NCI-H1436 treated with DMSO at 0.1 percent for 48 hours (cell line): ENCODE measurements at regions not wholly inside any gene's neighbourhood (a gene's known extent, or its start where the extent isn't known, plus 50 kb on each side); places are given as distances from the start of the nearest gene placed in this dataset.

Experiments
- DNase-seq: peaks from one replicate; lab custom pipeline; 2025; lab: John Stamatoyannopoulos, UW

DNA sequence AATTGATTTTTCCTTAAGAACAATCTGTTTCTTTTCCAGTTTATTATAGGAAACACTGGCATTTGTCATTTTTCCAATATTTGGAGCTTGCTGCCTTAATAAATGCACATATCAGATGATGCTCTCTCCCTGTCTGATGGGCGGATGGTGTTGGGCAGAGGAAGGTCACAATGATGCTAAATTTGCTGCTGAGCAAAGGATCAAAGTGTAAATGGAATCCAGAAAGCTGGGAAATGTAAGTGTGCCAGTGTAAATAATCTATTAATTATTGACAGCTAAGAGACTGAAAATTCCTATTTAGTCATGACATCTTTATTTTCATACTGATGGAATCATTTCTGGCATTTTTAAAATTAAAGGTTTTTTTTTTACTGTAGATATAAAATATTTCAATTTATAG is 243.2 kb downstream of the PTBP2 start:
- no peak for DNase-seq

DNA sequence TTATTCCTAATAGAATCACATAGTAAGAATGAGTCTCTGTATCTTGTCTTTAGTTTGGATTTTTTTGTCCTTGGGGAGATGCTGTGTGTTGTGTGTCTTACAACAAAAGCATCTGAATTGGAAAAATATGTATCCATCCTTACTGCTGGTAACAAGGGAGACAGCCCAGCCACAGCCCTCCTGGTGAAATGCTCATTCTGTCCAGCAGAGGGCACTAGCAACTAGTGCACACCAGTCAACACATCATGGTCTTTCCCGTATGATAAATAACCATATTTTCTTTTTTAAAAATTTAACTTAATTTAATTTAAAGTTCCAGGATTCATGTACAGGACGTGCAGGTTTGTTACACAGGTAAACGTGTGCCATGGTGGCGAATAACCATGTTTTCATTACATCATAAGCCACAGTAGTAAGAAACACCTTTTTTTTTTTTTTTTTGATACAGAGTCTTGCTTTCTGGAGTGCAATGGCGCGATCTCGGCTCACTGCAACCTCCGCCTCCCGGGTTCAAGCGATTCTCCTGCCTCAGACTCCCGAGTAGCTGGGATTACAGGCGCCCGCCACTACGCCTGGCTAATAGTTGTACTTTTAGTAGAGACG is 245.1 kb downstream of the PTBP2 start:
- no peak for DNase-seq

DNA sequence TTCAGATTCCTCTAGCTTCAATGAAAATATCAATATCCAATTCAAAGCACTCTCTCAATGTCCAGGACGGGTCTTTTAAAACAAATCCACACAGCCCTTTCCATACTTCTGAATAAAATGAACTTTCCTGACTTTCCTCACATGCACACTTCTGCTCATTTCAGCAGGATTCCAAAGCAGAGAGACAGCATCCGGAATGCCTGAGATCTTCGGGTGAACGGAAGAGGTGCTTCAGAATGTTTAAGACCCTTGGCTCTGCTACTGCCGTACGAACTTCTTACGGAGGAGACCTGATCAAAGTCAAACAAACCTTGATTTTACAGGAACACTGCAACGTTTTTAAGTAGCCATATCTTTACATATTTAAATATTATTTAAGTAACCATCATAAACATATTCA is 245.7 kb downstream of the PTBP2 start:
- no peak for DNase-seq

DNA sequence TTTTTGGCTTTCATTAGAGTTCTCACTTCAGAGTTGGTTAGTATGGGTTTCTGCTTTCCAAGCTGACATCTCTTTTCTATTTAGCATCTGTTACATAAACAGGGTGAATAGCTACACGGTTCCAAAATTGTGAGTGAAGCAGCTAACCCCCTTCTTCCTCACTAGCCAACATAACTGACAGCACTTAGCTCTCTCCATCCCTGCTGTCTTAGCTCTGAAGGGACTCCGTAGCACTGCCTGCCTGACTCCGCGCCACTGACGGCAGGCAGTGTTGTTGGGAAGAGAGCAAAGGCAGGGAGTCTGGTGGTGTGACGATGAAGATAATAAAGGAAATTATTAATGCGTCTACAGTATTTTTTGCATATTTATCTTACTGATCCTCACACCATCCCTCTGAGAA is 247.0 kb downstream of the PTBP2 start:
- DNase-seq, result no peak

DNA sequence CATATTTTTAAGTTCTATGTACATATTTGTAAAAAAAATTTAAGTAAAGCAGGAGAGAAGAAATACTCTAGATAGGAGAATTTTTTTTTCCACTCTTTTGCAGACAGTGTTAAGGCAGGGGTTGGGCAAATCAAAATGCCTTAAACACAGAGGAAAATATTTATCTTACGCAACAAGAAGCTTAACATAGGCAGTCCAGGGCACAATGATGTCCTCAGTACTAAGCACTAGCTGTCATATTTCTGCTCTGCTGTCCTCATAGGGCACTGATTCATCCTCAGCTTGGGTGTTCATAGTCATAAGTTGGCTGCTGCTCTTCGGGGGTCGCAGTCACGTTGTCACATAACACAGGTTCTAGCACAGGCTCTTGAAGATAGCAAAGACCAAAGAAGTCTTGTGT is 247.4 kb downstream of the PTBP2 start:
- DNase-seq, result no peak

DNA sequence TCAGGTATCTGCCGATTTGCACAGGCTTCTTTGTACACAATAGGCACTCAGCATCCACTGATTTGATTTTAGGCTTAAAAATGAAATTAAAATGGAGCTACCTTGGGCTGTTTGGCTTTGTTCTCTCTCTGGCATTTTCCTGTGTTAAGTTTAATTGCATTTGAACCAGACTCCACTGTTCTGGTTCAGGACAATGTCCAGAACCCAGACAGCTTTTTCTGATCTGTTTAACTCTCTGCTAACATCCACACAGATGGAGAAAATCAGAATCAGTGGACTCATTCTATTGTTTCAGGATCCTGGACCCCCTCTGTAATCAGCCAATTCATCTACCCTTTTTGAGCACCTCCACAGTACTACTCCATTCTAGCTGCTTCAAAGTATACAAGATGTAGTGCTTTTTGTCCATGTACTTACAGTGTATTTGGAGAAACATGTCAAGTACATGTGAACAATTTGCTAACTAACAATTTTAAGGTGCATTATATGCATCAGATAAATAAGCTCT is 248.1 kb downstream of the PTBP2 start:
- DNase-seq, result no peak

DNA sequence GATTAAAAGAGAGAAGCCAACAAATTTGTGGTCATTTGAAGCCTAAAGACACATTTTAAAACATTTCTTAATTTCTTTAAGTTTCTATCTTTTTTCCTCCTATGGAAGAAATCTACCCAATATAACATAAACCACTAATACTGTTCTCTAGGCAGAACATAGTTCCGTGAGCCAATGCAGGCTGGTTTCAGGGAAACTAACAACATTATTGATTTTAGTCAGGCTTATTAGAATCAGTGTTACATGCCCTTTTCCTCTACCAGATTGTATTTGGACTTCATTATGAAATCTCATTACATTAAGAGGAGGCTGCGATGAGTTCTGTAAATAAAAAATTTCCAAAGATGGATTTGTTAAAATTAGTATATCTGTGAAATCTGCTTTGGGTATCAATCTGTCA is 249.9 kb downstream of the PTBP2 start:
- DNase-seq, result no peak

DNA sequence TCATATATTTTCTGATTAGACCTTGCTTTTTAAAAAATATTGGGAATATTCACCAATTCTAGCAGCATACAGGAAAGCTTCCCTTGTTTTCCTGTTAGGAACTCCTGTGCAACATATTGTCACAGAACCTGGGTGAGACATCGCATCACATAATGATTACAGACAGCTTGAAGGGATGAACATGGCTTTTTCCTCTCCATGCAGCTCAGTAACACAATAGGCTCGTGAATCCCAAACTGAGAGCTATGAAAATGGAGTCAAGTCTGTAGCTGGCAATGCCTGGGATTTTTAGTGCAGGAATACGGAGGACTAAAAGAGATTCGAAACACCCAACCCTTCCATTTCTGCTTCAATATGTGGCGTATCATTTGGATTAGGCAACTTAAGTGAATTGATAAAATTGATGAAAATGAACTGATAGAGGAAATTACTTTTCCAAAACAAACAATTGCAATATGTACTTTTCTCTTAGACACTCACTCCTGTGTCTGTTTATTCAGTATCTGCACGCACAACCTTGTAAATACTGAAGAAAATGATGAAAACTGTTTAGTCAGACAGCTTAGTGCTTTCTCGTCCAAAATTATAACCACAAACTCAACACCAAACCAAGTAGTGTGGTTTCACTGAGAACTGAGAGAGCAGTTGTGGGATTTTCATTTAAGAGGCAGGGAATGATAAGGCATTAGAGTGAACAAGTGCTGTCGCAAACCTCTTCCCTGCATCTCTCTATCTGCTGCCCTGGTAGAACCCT is 250.4 kb downstream of the PTBP2 start:
- DNase-seq, result no peak

DNA sequence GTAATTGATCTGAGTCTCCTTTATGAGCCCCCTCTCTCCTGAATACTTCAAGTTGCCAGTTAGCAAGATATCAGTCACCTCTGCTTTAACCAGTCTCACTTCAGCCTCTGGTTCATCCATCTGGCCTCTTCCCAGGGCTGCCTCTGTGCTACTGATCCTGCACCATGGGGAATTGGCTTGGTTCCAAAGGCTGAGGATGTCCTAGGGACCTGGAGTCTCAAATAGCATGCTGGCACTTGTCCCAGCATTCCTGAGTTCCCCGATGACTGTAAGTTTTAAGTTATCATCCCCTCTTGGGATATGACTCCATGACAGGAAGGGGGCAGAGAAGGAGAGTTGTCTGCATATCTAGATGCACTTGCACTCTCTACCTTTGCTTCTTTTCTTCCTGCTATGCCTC is 252.0 kb downstream of the PTBP2 start:
- no peak for DNase-seq

DNA sequence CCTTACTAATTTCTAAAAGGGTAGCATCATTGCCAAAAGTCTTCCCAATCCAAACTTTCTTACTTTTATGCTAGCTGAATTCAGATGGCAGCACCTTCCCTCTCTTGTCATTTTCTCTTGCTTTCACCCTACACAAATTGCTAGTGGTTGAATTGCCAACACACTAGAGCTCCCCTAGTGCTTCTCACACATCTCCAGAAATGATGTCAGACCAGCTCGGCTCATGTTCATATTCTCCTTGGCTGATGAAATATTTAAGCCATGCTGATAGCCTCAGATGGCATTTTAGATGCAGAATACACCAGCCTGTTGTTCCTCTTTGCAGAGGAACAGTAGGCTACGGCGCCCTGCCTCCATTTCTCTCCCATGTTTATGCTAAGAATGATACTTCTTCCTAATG is 256.9 kb downstream of the PTBP2 start:
- no peak for DNase-seq

DNA sequence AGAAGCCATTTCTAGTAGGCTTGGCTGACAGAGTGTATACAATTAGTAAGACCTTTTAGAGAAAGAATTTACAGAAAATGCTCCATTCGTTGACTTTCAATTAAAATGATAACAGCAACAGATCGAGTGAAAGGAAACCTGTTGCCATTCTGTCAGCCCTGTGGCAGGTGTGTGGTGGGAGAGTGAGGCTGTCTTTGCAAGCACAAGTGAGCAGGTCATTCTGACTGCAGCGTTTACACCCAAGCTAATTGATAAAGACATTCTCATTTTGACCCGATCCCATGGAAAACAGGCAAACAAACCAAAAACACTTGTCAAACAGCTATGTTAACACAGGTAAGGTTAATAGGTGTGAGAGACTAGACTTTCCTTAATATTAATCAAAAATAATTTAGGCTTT is 257.3 kb downstream of the PTBP2 start:
- no peak for DNase-seq

DNA sequence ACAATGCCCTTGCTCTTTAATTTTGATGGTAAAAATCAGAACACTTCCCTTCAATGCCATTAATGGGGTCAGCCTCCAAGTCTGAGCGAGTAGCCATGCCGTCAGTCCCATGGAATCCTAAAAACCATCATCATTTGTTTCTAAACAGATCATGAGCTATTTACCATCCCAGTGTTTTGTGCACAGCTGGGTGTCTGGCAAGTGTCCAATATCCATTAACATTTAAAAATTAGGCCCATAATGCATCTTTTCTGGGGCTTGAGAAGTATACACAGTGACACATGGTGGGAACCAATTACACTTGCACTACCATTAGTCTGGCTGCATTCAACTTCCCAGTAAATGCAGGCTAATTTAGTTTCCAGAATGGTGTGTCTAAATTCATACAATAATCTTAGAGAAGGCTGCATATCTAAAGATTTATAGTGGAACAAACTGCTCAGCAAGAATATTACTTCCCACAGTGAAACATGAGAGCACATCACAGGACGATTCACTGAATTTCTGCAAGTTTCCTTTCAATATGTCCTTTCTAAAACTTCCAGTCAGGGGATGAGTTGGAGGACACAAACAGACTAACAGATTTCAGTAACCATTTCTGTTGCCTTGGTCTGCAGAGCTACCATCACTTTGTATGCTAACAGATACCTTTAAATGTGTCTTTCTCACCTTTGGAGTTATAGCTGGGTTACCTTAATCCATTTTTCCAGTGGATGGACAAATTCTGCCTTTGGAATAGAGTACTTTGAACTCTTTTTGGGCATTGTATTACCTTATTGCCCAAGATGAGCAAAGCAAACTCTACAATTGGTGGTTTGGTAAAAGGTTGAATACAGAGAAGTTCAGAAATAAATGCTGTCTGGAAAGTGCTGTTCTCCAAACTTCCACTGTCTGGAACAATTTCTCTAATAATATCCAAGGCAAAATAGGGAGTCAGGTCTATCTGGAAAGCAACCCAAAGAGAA is 258.0 kb downstream of the PTBP2 start:
- DNase-seq, result peak; percentile 47

DNA sequence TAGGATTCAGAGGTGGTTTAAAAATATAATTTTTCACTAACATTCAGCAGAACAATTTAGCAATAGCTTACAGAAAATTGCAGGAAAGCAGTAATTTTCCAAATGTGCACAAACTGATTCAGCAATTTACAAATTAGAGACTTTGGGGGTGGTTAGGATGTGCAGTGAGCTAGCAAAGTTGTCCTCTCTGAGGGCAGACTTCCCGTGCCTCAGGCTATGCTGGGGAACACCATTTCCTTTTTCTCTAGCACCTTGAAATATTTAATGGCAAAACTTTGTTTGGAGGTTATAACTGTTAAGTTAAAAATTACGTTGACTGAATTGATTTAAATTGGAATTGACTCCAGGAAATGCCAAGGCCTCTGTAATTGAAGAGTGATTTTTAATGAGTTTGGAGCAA is 258.9 kb downstream of the PTBP2 start:
- DNase-seq, result no peak

DNA sequence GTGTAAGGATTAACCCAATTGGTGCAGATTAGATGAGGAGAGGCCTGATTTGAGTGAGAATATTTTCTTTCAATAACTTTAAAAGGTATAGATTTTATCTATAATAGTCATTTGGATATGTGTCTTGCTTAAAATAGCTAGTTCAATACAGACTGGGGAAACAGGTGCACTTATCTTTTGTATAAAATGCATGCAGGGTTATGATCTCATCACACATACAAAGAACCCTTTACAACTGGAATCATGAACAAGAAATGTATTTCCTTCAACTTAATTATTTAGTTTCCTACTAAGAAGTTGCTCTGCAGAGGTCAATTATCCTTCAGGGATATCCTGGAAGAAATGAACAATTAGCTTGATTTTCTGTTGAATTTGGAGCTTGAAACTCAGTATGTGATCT is 259.6 kb downstream of the PTBP2 start:
- DNase-seq, result no peak

DNA sequence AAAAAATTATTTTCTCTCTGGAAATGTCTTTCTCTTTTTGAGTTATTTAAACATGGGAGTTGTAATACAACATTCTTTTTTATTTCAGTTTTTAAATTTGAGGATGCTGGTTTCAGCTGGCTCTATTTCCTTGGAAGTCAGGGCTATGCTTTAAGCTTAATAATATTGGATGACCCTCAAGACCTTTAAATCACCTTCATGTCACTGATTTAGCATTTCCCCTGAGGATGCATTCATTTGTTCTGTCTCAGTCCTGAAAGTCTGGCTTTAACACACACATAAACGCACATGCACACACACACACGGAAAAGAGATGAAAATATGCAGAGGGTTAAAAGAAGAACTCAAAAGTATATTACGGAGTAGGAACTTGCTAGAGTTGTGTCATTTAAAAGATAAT is 260.5 kb downstream of the PTBP2 start:
- no peak for DNase-seq

DNA sequence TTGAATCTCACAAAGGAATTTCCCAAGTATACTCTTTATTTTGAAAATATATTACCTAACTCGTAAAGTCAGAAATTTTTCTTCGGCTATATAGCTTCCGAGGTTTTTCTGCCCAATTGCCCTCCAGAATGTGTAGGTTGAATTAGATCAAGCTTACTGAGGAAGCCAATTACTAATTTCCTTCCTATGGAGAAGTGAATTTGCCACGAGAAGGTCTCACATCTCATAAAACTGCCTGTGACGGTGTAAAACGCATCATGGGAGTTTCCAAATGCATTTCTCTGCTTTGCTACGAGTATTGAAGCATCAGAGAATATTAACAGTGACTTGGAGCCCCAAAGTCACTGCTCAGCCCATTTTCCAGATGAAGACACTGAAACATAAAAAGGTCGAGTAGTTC is 262.3 kb downstream of the PTBP2 start:
- no peak for DNase-seq

DNA sequence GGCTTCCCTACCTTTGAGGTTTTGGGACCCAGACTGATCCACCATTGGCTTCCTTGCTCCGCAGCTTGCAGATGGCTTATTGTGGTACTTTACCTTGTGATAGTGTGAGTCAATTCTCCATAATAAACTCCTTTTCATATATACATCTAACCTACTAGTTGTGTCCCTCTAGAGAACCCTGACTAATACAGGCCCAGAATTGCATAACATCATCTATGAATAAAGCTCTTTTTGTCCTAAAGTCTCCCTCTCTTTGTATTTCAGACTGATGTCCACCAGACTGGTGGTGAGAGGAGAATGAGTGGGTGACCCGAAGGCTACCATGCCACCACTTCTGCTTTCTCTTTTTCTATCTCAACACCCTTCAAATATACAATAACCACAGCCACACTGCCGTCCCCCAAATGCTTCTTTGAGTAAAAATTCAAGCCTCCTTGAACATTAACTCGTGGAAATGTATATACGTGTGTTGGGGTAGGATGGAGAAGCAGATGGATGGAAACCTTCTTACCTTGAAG is 265.7 kb downstream of the PTBP2 start:
- no peak for DNase-seq

DNA sequence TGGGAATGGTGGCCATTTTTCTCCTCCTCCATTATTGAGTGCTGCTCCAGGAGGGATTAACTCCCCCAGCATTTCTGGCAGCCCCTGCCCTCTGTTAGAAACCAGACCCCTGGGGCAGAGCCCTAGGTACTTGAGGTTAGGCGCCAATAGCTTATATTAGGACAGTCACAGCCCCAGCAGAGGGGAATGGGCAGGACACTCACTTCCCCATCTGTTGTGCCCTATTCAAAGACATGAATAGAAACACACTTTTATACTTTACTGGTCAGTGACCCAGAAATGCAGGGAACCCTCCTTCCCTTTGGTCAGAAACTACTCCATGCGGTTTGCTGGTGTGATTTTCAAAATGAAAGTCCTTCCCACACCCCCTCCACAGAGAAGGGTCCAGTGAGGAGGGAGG is 267.7 kb downstream of the PTBP2 start:
- DNase-seq, result no peak

DNA sequence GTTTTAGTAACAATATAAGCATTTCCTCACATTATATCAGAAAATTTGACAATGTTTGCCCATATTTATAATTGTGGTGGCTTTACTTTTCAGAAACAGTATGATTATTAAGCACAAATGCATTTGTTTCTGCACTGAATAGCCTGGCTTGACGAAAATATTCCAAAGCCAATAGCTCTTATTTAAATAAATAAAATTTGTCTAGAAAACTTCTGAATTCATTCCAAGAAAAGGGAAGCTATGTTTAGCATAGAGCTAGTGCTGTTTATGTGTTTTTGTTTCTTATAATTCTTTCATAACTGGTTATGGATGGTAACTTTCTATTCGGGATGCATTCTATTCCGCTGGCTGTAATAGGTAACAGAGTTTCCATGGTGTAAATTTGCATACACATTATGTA is 268.6 kb downstream of the PTBP2 start:
- DNase-seq, result no peak

DNA sequence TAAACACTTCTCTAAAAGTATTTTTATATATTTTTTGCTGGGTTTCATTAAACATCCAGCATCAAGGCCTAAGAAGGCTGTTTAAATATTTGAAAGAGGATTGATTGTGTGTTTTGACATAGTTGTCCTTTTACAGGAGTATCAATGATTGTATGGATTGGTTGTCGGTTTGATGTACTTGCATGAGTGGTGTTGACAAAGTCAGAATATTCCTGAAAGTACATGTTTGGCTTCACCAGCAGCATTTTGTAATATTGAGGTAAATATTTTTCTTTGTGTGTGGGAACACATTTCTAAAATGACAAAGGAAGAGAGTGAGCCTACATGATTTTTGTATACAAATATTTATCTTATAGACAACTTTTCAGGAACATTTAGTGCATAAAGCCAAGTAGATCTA is 269.7 kb downstream of the PTBP2 start:
- DNase-seq, result no peak

DNA sequence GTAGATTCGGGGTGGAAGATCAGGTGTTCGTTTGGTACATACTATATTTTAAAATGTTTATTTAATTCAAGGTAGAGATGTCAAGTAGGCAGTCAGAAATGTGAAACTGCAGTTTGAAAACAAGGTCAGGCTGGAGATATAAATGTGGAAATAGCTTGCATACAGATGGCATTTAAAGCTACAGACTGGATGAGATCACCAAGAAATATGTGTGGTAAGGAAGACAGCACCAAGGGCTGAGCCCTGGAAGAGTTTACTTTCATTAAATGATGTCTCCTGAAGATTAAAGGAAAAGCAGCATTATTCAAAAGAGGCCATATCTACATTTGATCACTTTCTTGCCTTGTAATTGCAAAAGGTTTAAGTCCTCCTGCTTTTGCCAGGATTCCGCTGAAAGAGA is 271.3 kb downstream of the PTBP2 start:
- DNase-seq, result no peak

DNA sequence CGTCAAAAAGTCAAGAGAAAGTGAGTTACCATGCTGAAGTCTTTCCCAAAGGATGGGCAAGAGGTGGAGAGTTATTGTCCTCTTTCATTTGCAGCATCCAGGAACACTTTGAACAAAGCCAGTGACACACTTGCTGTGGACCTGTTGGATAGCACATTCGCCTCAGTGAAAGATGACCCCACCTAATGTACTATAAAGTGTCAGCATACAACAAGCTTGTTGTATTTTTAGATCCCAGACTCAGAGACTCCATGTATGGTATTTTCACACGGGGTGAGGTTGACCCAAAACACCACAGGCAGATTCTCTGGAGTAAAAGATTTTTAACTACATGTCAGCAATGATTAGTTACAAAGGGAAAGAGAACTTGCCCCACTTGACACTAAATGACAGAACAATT is 273.8 kb downstream of the PTBP2 start:
- no peak for DNase-seq

DNA sequence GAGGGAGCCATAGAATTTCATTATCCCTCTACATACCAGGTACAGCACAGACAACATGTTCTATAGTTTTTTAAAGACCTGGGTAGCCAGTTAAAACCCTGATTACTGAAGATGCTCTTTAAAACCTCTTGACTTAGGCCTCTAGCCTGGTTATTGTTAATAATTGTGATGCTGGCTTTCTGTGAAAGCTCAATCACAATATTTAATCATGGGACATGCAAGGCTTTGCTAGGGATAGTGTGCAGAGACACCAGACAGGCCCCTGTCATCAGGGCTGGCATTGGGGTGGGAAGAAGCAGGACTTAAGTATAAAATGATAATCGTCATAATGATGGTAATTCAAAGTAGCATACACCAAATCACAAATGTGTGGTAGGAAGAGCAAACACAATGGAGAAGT is 274.4 kb downstream of the PTBP2 start:
- no peak for DNase-seq
